ENCODE measurements at regions not wholly inside any gene's neighbourhood (a gene's known extent, or its start where the extent isn't known, plus 50 kb on each side); places are given as distances from the start of the nearest gene placed in this dataset.

DNA sequence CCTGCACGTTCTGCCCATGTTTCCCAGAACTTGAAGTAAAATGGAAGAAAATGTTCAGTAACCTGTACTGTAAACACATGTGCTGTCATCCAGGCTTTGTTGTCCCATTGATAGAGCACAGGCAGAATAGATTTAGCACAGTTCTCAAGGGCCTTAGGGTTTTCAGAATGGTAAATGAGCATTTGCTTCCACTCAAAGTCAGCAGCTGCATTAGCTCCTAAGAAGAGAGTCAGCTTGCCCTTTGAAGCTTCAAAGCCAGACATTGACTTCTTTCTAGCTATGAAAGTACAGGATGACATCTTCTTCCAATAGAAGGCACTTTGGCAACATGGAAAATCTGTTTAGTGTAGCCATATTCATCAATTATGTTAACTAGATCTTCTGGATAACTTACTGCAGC lies 76.2 kb upstream of the TMEM108 start:
- no peak for DNase-seq (ENCODE audit: low read depth)
- in situ Hi-C loops (cut with HindIII; ENCODE audit: low sequenced_read_pairs) = no loop called here
- no peak overlapping the region for H3K4me3 ChIP-seq (ENCODE audit: low read depth, low read length)
- TF ChIP-seq CTCF (IDR thresholded peaks at IDR 0.05; ENCODE audit: low read depth, low read length, missing control alignments) = no peak

DNA sequence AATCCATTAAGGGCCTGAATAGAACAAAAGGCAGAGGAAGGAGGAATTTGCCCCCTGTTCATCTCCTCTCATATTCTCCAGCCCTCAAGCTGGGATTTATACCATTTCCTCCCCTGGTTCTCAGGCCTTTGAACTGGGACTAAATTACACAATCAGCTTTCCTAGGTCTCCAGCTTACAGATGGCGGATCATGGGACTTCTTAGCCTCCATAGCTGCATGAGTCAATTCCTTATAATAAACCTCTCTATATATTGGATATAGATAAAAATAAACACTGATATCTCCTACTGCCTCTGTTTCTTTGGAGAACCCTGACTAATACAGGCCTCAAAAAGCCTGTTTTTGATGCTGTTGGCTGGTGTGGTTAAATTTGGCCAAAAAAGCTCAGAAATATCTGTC lies 84.5 kb upstream of the TMEM108 start:
- no peak overlapping the region for H3K4me3 ChIP-seq (ENCODE audit: low read depth, low read length)
- no peak for TF ChIP-seq CTCF (IDR thresholded peaks at IDR 0.05; ENCODE audit: low read depth, low read length, missing control alignments)
- in situ Hi-C loops (cut with HindIII; ENCODE audit: low sequenced_read_pairs) = no loop called here
- no peak for DNase-seq (ENCODE audit: low read depth)

DNA sequence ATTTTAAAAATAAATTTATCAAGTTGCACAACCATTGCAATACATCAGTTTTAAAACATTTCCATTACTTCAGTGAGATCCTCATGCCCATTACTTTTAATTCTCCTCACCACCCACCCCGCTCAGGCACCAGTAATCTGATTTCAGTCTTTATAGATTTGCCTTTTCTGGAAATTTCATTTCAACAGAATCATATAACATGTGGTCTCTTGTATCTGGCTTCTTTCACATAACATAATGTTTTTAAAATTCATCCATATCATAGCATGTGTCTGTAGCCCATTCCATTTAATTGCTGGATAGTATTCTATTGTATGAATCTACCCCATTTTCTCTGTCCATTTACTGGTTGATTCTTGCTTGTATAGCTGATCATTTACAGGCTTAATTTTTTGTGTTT lies 110.3 kb upstream of the TMEM108 start:
- TF ChIP-seq CTCF (IDR thresholded peaks at IDR 0.05; ENCODE audit: low read depth, low read length, missing control alignments) = no peak
- in situ Hi-C loops (cut with HindIII; ENCODE audit: low sequenced_read_pairs) = no loop called here
- no peak for DNase-seq (ENCODE audit: low read depth)
- no peak overlapping the region for H3K4me3 ChIP-seq (ENCODE audit: low read depth, low read length)

- no peak for TF ChIP-seq CTCF (IDR thresholded peaks at IDR 0.05; ENCODE audit: low read depth, low read length, missing control alignments)
- DNase-seq (ENCODE audit: low read depth) = no peak
- H3K4me3 ChIP-seq (ENCODE audit: low read depth, low read length) = no peak overlapping the region
- in situ Hi-C loops (cut with HindIII; ENCODE audit: low sequenced_read_pairs) = no loop called here
These were observed 112.1 kb upstream of the TMEM108 start for GRCh38 chr3:132926098-132926497.

DNA sequence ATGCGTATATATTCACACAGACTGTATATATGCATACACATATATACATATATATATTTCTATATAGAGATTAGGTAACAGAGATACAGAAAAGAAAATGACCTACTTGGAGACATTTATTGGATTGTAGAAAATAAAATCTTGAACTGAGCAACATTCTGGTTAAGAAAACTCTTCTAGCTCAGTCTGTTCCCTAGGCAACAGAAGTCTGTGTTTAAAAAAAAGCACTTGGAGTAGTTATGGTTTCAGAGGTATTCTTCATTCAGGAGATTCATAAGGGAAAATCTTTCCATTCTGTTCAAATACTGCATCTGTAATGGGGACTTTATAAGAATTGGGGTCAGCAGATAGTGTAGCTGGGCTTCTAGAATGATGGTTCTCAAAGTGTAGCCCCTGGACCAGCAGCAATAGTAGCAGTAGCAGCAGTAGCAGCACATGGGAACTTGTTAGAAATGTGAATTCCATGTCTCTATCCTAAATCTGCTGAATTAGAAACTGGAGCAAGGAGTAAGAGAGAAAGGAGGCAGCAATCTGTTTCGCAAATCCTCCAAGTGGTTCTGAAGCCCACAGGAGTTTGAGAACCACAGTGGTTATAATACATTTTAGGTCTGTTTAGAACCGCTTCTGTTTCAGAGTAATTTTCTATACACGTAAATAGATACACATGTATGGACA lies 112.8 kb upstream of the TMEM108 start:
- TF ChIP-seq CTCF (IDR thresholded peaks at IDR 0.05; ENCODE audit: low read depth, low read length, missing control alignments) = no peak
- DNase-seq (ENCODE audit: low read depth) = no peak
- in situ Hi-C loops (cut with HindIII; ENCODE audit: low sequenced_read_pairs) = no loop called here
- H3K4me3 ChIP-seq (ENCODE audit: low read depth, low read length) = no peak overlapping the region

DNA sequence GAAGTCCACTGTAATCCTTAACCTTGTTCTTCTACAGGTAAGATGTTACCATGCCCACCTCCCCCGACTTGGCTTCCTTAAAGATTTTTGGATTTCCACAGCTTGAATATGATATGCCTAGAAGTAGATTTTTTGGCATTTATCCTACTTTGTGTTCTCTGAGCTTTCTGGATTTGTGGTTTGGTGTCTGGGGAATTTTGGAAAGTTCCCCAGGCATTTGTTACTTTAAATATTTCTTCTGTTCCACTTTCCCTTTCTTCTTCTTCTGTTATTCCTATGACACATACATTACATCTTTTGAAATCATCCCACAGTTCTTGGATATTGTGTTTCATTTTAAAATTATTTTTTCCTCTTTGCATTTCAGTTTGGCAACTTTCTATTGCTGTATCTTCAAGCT lies 122.1 kb upstream of the TMEM108 start:
- in situ Hi-C loops (cut with HindIII; ENCODE audit: low sequenced_read_pairs) = no loop called here
- TF ChIP-seq CTCF (IDR thresholded peaks at IDR 0.05; ENCODE audit: low read depth, low read length, missing control alignments) = no peak
- H3K4me3 ChIP-seq (ENCODE audit: low read depth, low read length) = no peak overlapping the region
- DNase-seq (ENCODE audit: low read depth) = peak; percentile 69

- in situ Hi-C loops (cut with HindIII; ENCODE audit: low sequenced_read_pairs) = no loop called here
- no peak for TF ChIP-seq CTCF (IDR thresholded peaks at IDR 0.05; ENCODE audit: low read depth, low read length, missing control alignments)
- DNase-seq (ENCODE audit: low read depth) = no peak
- no peak overlapping the region for H3K4me3 ChIP-seq (ENCODE audit: low read depth, low read length)
These were observed 125.8 kb upstream of the TMEM108 start for GRCh38 chr3:132912416-132912753.

Measured in astrocyte of the cerebellum (primary cell).